SW 1271 (cell line): ENCODE measurements at regions not wholly inside any gene's neighbourhood (a gene's known extent, or its start where the extent isn't known, plus 50 kb on each side); places are given as distances from the start of the nearest gene placed in this dataset.
A peak's percentile ranks its signal among the peaks of the same experiment; 100 is the strongest.
"Not testable (repeated sequence)": the region's sequence is repeated elsewhere in the genome, so short reads cannot be mapped to it uniquely, and the experiment has no call there.

Source experiments
- DNase-seq, 2 experiments: peaks; one replicate each; lab custom pipeline; 2025; lab: John Stamatoyannopoulos, UW

DNA sequence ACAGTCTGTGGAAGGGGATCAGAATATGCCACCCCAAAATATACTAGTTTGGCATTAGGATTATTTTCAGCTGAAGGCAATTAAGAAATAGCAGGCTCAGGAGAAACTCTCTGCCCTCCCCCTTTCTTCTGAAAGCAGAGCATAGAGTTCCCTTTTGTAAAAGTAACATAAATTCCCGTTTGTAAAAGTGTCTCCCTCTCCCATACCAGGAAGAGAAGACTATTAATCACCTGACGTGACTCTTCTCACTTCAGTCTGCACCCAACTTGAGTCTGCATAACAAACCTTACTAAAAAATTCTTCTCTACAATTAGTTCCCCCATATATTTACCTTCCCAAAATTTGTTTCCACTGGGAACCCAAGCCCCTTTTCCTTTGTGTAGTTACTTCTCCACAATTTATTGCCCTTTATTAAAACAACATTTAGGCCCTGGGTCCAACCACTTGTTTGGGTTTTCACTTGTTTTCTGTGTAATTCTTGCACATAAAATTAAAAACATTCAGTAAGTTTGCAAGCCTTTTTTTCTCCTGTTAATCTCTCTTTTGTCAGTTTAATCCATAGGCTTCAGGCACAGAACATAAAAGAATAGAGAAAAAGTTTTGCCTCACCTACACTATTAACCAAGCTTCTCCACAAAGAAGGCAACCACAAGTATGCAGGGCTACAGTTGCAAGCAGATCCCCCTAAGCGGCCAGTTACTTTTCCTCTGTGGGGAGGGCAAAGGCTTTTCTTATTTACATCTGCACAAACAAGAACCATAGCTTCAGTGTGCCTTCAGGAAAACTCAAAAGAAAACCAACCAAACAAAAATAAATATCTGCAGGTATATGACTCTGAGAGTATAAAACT lies 73.8 kb upstream of the EPCAM start:
- no peak for DNase-seq

DNA sequence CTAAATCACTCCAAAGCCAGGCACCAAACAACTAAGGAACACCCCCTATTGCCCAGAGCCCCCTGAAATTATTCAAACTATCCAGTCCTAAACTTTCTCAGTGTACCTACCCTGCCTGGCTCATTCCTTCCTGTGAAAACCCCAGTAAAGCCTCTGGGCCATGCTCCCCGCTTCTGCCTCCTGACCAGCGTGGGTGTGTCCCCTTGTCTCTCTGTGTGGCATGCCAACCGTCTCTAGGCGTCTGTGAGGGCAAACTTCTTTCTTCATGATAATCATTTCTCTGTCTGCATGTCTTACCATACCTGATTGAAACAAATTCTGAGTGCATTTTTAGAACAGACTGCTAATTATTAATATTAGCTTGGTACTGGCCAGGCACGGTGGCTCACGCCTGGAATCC lies 75.1 kb upstream of the EPCAM start:
- DNase-seq = no peak

DNA sequence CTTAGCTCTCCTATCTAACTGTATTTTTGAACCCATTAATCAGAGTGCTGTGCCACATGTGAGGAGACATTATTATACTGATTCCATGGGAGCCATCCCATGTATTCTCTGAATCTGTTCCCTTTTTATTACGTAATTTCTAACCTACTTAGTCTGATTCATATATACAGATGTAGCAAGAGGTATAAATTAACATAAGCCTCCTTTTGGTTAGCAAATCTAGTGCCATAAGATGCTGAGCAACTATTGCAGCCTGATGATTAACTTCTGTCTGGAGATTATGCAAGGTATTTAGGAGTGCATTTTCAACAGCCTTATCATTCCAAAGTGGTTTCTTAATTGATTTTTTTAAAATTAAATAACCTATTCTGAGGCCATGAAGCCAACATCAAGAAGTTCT lies 80.2 kb upstream of the EPCAM start:
- DNase-seq = peak in 1 of 2 experiments; percentile 23

DNA sequence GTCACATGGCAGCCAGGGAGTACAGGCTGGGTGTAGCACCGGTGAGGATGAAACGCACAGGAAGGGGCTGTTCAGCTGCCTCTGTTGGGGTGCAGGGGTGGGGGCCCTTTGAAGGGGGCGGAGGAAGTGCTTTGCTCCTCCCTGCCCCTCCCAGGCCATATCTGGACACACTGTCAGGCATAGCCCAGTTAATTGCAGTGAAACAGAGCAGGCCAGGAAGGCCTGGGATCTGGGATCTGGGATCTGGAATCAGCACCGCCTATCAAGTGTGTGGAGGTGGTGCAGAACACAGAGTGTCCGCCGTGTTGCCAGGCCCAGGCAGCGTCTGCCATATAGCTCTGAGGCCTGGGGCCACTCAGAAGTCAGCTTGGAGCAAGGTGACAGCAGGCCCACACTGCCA lies 85.5 kb upstream of the EPCAM start:
- no peak for DNase-seq

DNA sequence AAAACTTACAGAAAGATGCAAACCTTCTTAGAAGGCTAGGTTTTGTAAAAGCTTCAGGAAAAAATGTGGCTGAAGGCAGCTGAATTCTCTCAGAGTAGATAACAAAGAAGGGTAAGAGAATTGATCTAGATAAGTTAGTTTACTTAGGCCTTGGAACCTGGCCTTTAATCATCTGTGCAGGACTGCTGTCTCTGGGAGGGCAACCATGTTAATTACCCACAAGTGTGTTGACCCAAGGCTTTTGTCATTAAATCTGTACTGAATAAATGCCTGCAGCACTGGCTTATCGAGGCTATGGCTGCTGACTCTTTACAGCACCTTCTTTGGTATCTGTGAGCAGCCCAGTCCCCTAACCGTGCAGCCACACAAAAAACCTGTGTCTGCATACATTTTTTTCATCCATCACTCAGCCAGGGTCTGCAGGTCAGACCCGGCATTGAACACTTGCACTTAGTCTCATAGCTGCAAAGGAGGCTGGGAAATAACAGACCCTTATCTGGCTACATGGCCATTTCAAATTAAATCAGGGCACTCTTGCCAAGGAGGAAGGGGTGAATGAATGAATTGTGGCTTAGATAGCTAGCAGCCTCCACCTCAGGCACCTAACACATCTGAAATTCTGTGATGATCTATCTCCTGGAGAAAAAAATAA lies 86.4 kb upstream of the EPCAM start:
- no peak for DNase-seq

DNA sequence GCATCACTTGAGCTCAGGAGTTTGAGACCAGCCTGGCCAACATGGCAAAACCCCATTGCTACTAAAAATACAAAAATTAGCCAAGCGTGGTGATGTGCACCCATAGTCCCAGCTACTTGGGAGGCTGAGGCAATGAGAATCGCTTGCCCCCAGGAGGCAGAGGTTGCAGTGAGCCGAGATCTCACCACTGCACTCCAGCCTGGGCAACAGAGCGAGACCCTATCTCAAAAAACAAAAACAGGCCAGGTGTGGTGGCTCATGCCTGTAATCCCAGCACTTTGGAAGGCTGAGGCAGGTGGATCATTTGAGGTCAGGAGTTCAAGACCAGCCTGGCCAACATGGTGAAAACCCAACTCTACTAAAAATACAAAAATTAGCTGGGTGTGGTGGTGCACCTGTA lies 89.6 kb upstream of the EPCAM start:
- DNase-seq = not testable (repeated sequence)

DNA sequence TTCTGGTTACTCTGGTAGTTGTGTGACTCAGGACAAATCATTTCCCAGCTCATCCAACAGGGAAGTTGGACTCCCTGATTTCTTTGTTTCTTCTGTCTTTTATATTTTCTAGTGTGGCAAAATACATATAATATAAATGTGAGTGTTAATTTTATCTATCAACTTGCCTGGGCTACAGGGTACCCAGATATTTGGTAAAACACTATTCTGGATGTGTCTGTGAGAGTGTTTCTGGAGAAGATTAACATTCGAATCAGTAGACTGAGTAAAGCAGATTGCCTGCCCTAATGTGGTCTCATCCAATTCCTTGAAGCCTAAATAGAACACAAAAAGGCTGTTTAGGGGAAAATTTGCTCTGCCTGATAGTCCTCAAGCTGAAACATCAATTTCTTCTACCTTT lies 91.1 kb upstream of the EPCAM start:
- DNase-seq = no peak

DNA sequence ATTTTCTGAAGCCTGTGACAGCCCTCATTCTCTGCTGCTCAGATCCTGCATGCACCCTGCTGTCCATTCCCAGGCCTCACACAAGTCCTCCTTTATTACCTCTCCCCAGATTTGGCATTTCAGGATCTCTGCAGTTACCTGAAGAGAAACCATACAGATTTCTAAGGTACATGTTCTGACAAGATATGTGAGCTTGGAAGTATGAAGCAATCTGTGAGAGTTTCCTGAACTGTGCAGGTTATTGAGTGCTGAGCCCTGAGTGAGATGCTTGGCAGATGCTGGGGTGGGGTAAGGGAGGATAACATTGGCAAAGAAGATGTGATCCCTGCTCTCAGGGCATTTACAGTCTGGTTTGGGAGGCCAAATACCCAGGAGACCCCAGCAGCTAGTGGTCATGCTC lies 91.9 kb upstream of the EPCAM start:
- DNase-seq = no peak

DNA sequence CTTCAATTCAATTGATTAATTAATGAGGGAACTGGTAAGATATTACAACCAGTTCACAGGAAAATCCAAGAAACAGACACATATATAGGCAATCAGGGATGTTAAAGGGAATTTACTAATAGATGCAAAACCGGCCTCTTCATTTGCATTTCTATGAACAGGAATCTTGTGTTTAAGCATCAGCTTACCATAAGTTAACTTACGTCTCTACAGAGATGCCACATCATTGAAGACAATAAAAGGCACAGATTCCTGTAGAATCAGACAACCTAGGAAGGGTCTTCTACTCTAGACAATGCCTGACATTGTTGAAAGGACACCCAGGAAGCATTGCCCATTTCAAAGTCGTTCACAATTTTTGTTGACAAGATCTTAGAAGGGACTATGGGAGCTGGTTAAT lies 93.0 kb upstream of the EPCAM start:
- DNase-seq = no peak

DNA sequence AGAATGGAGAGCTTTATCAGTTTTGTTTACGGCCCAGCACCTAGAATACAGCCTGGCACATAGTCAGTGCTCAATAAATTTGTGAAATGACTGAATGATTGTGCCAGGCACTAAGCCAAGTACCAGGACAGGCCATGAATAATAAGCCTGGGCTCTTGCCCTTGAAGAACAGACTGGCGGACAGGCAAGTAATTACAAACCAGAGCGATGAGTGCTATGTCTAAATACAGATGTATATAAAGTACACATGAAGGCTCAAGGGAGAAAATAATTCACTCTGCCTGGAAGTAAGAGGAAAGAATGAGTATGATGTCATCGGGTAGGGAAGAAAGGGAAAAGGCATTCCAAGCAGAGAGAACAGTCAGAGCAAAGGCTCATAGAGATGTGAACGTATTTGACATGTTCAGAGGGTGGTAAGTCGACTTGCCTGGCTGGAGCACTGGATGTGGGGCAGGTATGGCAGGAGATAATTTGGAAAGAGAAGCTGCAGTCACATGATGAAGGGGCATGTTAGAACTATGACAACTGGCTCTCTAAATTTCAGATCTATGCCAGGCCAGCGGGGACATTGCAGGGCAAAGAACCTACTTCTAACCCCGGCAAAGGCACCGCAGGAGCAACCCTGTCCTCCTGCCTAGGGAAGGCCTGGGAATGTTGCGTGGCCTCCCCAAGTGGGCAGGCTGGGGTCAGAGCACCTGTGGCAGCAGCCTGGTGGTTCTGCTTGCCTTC lies 94.9 kb upstream of the EPCAM start:
- no peak for DNase-seq

DNA sequence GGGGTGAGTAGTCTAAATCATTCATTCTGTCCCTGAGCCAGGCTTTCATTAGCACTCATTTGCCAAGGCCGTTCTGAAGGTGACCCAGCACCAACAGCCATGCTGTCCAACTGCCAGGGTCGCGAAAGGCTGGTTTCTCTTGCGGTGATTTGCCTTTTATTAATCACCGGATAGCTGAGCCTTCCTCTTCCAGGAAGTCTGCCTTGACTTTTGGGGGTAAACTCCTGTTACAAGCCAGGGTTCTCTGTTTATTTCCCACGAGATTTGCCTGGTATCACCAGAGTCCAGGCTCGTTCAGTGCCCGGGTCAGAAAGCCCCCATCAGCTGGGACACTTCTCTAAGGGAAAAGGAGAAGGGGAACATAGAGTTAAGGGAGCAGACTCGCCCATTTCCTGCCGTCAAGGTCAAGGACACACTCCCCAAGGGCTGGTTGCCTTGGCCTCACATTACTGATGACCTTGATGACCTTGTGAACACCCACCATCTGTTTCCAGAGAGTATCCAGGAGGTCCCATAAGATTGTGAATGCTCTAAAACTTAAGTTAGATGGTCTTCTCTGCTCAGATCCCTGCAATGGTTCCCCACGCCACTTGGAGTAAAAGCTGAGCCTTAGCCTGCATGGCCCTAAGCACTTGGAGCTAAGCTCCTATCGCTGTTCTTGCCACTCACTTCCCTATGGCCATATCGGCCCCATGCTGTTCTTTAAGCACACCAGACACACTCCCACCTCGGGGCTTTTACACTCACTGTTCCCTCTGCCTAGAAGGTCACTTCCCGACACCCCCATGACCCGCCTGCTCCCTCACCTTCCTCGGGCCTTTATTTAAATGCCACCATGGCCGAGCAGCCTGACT lies 96.0 kb upstream of the EPCAM start:
- no peak for DNase-seq

DNA sequence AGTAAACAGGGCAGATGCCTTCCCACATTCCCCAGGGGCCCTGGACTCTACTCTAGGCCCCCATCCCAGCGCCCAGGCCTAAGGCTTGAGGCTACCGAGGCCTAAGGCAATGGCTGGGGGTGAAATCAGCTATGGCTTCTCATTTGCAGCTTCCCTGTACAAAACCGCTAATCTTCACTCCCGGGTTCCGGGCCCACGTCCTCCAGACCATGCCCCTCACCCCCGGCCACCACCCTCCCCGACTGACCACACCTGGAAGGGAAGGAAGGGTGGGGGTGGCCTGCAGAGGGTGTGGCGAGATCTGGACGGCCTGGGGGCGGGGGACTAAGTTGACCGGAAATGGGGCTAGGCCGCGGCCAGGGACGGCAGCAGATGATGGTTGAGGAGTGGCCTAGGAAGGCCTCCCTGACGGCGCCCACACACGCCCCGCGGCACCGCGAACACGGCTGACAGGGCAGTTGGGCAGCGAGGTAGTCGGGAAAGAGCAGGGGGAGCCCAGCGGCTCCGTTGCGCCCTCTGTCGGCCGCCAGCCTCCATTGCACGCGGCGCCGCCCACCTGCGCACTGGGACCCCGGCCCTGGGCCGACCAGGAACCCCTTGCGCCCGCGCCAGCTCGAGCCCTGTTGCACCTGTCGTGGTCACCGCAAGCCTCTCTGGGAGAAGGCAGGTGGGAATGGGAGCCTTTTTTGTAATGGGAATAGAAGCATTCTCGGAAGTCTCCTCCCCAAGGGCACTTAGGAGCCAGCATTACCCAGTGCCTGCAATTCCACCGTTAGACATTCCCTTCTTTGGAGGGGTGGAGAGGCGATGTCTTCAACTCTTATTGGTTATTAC lies 95.9 kb upstream of the CALM2 start:
- peak; percentile 20 to 36 for DNase-seq

DNA sequence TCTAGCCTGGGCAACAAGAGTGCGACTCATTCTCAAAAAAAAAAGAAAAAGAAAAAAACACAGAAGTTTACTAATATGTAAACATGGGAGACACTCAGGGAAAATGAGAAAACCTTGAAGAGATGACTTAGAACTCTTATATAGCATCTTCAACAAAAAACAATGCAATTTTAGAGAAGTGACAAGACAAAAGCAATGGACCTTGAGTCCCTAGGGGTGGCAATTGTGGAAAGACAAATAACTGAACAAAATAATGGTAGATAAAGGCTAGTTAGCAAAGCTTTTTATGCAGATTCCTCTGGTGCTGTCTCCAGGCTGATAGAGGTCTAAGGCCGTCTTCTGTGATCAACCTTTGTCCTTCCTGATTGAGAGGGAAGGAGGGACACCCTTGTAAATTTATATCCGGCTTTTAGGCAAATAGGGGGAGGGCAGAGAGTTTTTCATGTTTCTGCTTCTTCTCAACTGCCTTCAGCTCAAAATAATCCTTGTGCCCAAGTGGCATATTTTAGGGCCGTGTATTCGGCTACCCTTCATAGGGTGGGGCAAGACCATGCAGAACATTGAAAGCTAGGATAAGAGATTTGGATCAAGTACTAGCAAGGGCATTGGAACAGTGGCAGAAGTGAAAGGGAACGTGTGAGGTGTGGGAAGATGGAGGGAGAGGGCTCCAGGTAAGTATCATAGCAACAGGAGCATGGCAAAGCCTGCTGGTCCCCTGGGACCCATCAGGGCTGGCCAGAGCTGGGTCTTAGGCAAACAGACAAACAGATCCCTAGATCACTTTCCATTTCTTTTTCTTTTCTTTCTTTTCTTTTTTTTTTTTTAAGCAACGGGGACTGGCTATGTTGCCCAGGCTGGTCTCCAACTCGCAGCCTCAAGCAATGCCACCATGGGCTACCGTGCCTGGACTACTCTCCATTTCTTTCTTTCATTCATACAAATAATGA lies 95.0 kb upstream of the CALM2 start:
- no peak for DNase-seq

DNA sequence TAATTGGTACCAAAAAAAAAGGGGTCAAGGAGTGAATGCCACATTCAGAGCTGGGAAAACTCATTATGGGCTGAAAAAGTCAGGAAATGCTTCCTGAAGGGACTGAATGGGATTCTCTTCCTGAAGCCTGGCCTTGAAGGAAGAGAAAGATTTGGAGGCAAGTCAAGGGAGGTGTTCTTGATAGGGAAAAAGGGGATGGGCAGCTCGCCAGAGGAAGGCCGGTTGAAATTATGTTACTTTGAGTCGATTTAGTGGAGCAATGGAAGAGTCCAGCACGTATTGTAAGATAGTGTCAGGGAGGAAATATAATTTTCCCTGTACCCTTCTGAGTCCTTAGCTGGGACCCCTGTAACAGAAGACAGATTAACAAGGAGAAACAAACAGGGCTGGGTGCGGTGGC lies 94.1 kb upstream of the CALM2 start:
- no peak for DNase-seq

DNA sequence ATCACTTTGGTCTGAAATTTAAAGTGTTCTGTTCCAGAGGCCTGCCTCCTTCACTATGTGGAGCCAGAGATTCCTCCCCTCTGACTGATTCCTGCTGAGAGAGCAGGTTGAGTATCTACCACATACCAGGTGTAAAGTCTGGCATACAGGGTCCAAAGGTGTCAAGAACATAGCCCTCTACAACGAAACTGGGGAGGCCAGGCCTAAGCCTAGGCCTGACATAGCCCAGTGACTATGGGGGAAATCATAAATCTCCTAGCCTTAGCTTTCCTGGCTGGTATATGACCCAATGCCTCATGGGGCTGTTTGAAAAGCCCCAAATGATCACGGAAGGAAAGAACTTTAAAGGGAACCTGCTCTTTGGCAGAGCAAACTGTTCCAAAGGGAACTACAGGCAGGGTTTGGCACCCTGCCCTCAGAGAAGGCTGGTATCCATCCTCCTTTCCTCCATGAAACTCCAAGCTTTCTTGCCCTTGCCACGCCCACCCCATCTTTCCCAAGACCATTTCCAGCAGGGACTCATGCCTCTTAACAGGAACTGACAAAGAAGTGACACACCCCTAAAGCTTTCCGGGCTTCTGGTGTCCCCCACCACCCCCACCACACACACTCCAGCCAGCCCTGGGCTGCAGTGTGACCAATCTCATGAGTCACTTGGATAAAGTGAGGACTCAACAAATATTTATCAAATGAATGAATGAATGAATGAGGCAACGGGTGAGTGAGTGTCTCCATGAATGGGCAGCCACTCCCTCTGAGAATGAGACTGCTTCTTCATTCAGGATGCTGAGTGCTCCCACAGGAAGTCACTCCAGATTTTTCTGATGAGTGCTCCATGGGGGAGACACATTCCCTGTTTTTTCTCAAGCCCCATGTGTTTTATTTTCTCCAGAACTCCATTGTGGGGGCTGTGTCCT lies 93.3 kb upstream of the CALM2 start:
- peak; percentile 93 to 99 for DNase-seq

DNA sequence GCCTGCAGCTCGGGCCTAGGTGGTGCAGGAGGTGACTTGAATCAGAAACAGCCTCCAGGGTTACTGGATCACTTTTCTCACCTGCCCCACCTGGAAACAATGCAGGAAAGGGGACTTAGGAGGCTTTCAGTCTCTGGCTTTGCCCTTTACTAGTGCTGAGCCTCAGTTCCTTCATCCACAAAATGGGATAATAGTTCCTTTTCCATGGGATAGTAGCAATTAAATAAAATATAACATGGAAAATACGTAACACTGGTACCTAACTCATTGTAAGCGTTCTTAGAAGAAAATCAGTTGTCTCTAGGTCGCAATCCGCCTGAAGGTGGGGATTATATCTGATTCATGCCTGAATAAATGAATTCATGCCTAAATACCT lies 91.4 kb upstream of the CALM2 start:
- DNase-seq = no peak

DNA sequence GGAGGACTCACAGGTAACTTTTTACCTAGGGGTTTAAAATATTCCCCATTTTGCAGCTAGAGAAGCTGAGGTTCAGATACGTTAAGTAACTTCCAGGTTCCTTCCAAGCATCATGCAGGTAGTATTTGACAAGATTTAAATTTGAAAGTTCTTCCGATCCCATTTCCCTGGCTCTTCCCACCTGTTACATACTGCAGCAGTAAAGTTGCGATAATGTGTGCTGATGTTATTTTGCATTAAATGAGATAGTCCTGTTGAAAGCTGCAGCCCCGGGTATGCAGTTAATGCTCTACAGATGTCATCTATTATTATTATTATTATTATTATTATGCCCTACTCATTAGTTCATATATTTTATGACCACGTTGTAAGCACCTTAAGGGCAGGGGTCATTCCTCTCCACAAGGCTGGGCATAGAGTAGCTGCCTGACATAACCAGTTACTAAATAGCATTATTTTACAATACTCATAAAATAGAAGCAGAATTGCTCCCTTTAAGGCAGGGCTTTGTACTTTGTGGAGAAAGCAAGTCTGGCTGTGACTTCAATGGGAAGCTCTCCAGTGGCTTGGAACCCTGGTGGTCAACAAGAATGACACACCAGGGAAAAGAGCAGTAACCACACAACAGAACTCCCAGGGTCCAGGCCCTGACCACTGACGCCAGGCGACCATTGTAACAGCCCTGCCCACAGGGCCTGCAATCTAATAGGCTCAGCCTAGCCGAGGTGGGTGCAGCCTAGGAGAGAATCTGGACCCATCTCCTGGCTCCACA lies 90.8 kb upstream of the CALM2 start:
- DNase-seq = no peak

DNA sequence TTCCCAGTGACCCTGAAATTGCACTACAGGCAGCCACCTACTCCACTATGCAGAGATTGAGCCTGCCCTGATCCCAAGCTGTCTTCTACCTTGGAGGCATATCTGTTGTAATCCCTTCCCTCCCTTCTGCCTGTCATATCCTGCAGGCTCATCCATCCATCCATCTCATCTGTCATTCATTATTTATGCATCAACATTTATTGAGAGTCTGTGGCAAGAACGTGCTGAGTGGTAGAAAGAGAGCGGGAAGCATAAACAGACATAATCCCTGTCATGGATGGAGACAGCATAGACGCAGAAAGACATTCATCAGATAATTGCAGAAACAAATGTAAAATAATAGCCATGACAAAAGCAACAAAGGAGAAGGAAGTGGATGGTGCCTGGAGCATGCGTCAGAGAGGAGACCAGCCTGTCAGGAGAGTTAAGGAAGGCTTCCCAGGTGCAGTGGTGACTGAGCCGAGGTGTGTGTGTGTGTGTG lies 89.5 kb upstream of the CALM2 start:
- DNase-seq = no peak
